SK-N-SH treated with all-trans-retinoic acid at 6 μM for 48 hours (cell line): ENCODE measurements at regions not wholly inside any gene's neighbourhood (a gene's known extent, or its start where the extent isn't known, plus 50 kb on each side); places are given as distances from the start of the nearest gene placed in this dataset.

ENCODE experiments used
- ATAC-seq: fragments of 200-7000 bp; cut with Tn5 transposase; 3 replicates; pipeline ENCODE4 v1.9.1; 2020; ENCODE audit warnings: mild to moderate bottlenecking, moderate library complexity
- ARNTL ChIP-seq: fragments of 450-650 bp; formaldehyde crosslinking; IDR thresholded peaks from 2 replicates; pipeline ENCODE4 v1.5.0; 2020; ENCODE audit warnings: low read depth, mild to moderate bottlenecking, moderate library complexity, borderline replicate concordance
- BACH2 ChIP-seq: fragments of 250-450 bp; sonication (Bioruptor Pico); IDR thresholded peaks from 2 replicates; pipeline ENCODE4 v1.9.0; 2021; ENCODE audit warnings: mild to moderate bottlenecking, borderline replicate concordance
- CREB5 ChIP-seq: fragments of 250-450 bp; sonication (Bioruptor Pico); IDR thresholded peaks from 2 replicates; pipeline ENCODE4 v1.5.1; 2020; ENCODE audit warnings: low read depth, mild to moderate bottlenecking, moderate library complexity
- CSDC2 ChIP-seq: fragments of 250-450 bp; sonication (Bioruptor Pico); IDR thresholded peaks from 2 replicates; pipeline ENCODE4 v1.5.0; 2020; ENCODE audit warnings: mild to moderate bottlenecking, moderate library complexity
- CSRNP3 ChIP-seq: fragments of 250-450 bp; sonication (Bioruptor Pico); IDR thresholded peaks from 2 replicates; pipeline ENCODE4 v1.5.1; 2021; ENCODE audit warnings: mild to moderate bottlenecking, moderate library complexity
- ESRRG ChIP-seq: fragments of 250-450 bp; sonication (Bioruptor Pico); IDR thresholded peaks from 2 replicates; pipeline ENCODE4 v1.6.1; 2021; ENCODE audit warnings: mild to moderate bottlenecking
- GLIS3 ChIP-seq: fragments of 250-450 bp; sonication (Bioruptor Pico); IDR thresholded peaks from 2 replicates; pipeline ENCODE4 v1.5.0; 2020; ENCODE audit warnings: mild to moderate bottlenecking, moderate library complexity
- ISL1 ChIP-seq: fragments of 250-450 bp; sonication (Bioruptor Pico); IDR thresholded peaks from 2 replicates; pipeline ENCODE4 v2.1.2; 2022; ENCODE audit warnings: mild to moderate bottlenecking, moderate library complexity
- OSR1 ChIP-seq: fragments of 250-450 bp; sonication (Bioruptor Pico); IDR thresholded peaks from 2 replicates; pipeline ENCODE4 v1.8.0; 2022; ENCODE audit warnings: moderate library complexity, mild to moderate bottlenecking, inconsistent platforms
- PATZ1 ChIP-seq: fragments of 250-450 bp; sonication (Bioruptor Pico); IDR thresholded peaks from 2 replicates; pipeline ENCODE4 v1.8.0; 2020; ENCODE audit warnings: mild to moderate bottlenecking, moderate library complexity, borderline replicate concordance
- POU6F1 ChIP-seq: fragments of 250-450 bp; sonication (Bioruptor Pico); IDR thresholded peaks from 2 replicates; pipeline ENCODE4 v1.8.0; 2021; ENCODE audit warnings: low read depth, mild to moderate bottlenecking, moderate library complexity, borderline replicate concordance
- PPARA ChIP-seq: fragments of 250-450 bp; sonication (Bioruptor Pico); IDR thresholded peaks from 2 replicates; pipeline ENCODE4 v1.5.0; 2020; ENCODE audit warnings: mild to moderate bottlenecking, borderline replicate concordance
- RARB ChIP-seq: fragments of 250-450 bp; sonication (Bioruptor Pico); IDR thresholded peaks from 2 replicates; pipeline ENCODE4 v1.8.0; 2021; ENCODE audit warnings: mild to moderate bottlenecking, moderate library complexity
- SNAI2 ChIP-seq: fragments of 250-450 bp; sonication (Bioruptor Pico); IDR thresholded peaks from 2 replicates; pipeline ENCODE4 v1.5.0; 2020; ENCODE audit warnings: mild to moderate bottlenecking, moderate library complexity
- TCF4 ChIP-seq: fragments of 250-450 bp; sonication (Bioruptor Pico); IDR thresholded peaks from 2 replicates; pipeline ENCODE4 v1.8.0; 2021; ENCODE audit warnings: mild to moderate bottlenecking, moderate library complexity, borderline replicate concordance
- TOX ChIP-seq: fragments of 250-450 bp; sonication (Bioruptor Pico); IDR thresholded peaks from 2 replicates; pipeline ENCODE4 v1.8.0; 2021; ENCODE audit warnings: mild to moderate bottlenecking, moderate library complexity, borderline replicate concordance
- ZC3H10 ChIP-seq: fragments of 250-450 bp; sonication (Bioruptor Pico); IDR thresholded peaks from 2 replicates; pipeline ENCODE4 v1.5.1; 2021; ENCODE audit warnings: mild to moderate bottlenecking, moderate library complexity
- ZFP3 ChIP-seq: fragments of 250-450 bp; sonication (Bioruptor Pico); IDR thresholded peaks from 2 replicates; pipeline ENCODE4 v1.5.0; 2020; ENCODE audit warnings: mild to moderate bottlenecking, moderate library complexity
- ZFP30 ChIP-seq: fragments of 450-650 bp; formaldehyde crosslinking; IDR thresholded peaks from 2 replicates; pipeline ENCODE4 v1.5.0; 2022; ENCODE audit warnings: mild to moderate bottlenecking, moderate library complexity
- ZNF565 ChIP-seq: fragments of 450-650 bp; formaldehyde crosslinking; conservative IDR thresholded peaks from 2 replicates; pipeline ENCODE4 v1.5.0; 2020; ENCODE audit warnings: low read depth, mild to moderate bottlenecking, moderate library complexity
- ZNF70 ChIP-seq: fragments of 450-650 bp; formaldehyde crosslinking; IDR thresholded peaks from 2 replicates; pipeline ENCODE4 v1.5.0; 2020; ENCODE audit warnings: mild to moderate bottlenecking, moderate library complexity
- ZNF8 ChIP-seq: fragments of 450-650 bp; formaldehyde crosslinking; IDR thresholded peaks from 2 replicates; pipeline ENCODE4 v1.5.0; 2020; ENCODE audit warnings: mild to moderate bottlenecking, moderate library complexity

GRCh38 chr15:62957130-62957529, 85.4 kb upstream of the TPM1 start:
- TF ChIP-seq PPARA (CRISPR knock-in tag) (no peak), OSR1 (CRISPR knock-in tag) (no peak), GLIS3 (CRISPR knock-in tag) (no peak), ZNF8 (CRISPR knock-in tag) (no peak), ARNTL (CRISPR knock-in tag) (no peak), ISL1 (CRISPR knock-in tag) (no peak), PATZ1 (CRISPR knock-in tag) (no peak), SNAI2 (no peak), TCF4 (CRISPR knock-in tag) (no peak), TOX (no peak), ZFP3 (CRISPR knock-in tag) (no peak), BACH2 (CRISPR knock-in tag) (no peak), ZNF70 (CRISPR knock-in tag) (no peak), POU6F1 (CRISPR knock-in tag) (no peak), CSRNP3 (CRISPR knock-in tag) (no peak), ZFP30 (no peak), CSDC2 (CRISPR knock-in tag) (no peak), ESRRG (CRISPR knock-in tag) (no peak), ZNF565 (CRISPR knock-in tag) (no peak), ZC3H10 (CRISPR knock-in tag) (no peak)
- ATAC-seq: peak; percentile 47; the same call in 2 of the 3 replicates

GRCh38 chr15:62958528-62959363, 83.8 kb upstream of the TPM1 start:
- TF ChIP-seq GLIS3 (CRISPR knock-in tag): no peak
- peak; percentile 41; the same call in 2 of the 3 replicates for ATAC-seq

GRCh38 chr15:62961134-62961533, 81.4 kb upstream of the TPM1 start:
- TF ChIP-seq ZNF70 (CRISPR knock-in tag) (no peak), PPARA (CRISPR knock-in tag) (no peak), ZFP30 (no peak), ESRRG (CRISPR knock-in tag) (no peak), SNAI2 (no peak), ZNF8 (CRISPR knock-in tag) (no peak), POU6F1 (CRISPR knock-in tag) (no peak), ZC3H10 (CRISPR knock-in tag) (no peak), ARNTL (CRISPR knock-in tag) (no peak), ISL1 (CRISPR knock-in tag) (no peak), RARB (CRISPR knock-in tag) (no peak), TOX (no peak), OSR1 (CRISPR knock-in tag) (no peak), CSDC2 (CRISPR knock-in tag) (no peak), ZFP3 (CRISPR knock-in tag) (no peak), CSRNP3 (CRISPR knock-in tag) (no peak), BACH2 (CRISPR knock-in tag) (no peak), PATZ1 (CRISPR knock-in tag) (no peak), CREB5 (no peak)
- no peak for ATAC-seq
